ENCODE measurements at regions not wholly inside any gene's neighbourhood (a gene's known extent, or its start where the extent isn't known, plus 50 kb on each side); places are given as distances from the start of the nearest gene placed in this dataset.

DNA sequence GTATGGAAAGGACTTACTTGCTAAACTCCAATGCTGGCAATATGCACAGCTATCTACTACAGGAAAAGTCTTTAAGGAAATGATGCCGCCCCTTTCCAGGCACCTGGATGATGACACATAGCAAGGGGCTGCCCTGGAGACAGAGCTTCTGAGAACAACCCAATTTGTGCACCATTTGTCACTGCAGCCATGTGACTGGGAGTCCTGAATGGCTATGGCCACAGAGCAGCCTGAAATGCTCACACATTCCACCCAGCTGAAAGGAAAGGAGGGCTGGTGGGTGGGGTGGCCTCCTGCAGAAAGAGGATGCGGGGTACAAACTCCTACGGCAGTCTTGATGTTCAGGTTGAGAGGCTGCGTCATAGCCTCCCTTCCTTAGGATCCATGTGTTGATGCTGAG, 70.1 kb upstream of the FSTL4 start:
- no peak for TF ChIP-seq POLR2A (IDR thresholded peaks at IDR 0.05; ENCODE audit: low read depth)
- TF ChIP-seq, protein P1, sequence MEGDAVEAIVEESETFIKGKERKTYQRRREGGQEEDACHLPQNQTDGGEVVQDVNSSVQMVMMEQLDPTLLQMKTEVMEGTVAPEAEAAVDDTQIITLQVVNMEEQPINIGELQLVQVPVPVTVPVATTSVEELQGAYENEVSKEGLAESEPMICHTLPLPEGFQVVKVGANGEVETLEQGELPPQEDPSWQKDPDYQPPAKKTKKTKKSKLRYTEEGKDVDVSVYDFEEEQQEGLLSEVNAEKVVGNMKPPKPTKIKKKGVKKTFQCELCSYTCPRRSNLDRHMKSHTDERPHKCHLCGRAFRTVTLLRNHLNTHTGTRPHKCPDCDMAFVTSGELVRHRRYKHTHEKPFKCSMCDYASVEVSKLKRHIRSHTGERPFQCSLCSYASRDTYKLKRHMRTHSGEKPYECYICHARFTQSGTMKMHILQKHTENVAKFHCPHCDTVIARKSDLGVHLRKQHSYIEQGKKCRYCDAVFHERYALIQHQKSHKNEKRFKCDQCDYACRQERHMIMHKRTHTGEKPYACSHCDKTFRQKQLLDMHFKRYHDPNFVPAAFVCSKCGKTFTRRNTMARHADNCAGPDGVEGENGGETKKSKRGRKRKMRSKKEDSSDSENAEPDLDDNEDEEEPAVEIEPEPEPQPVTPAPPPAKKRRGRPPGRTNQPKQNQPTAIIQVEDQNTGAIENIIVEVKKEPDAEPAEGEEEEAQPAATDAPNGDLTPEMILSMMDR (IDR thresholded peaks at IDR 0.05): no peak
- no peak for TF ChIP-seq POLR2AphosphoS5 (IDR thresholded peaks at IDR 0.05)
